ENCODE measurements at regions not wholly inside any gene's neighbourhood (a gene's known extent, or its start where the extent isn't known, plus 50 kb on each side); places are given as distances from the start of the nearest gene placed in this dataset.
"Not testable (repeated sequence)": the region's sequence is repeated elsewhere in the genome, so short reads cannot be mapped to it uniquely, and the experiment has no call there.

- Histone ChIP-seq H3K9me3 (replicated peaks in 1 of 2; ENCODE audit: control insufficient read depth in 2 of 2, insufficient read depth in 1 of 2, low read depth in 1 of 2, low read length in 2 of 2) (no peaks in the 10 kb centered on the region), H3K14ac (ENCODE audit: low read length) (no peak overlapping the region), H3K4me2 (ENCODE audit: insufficient read depth, low read length, poor library complexity, severe bottlenecking) (no peak overlapping the region), H3K4me3 (ENCODE audit: low read length in 2 of 2) (no peak overlapping the region), H3K79me1 (ENCODE audit: low read depth, low read length) (no peaks in the 10 kb centered on the region), H3K27me3 (ENCODE audit: control insufficient read depth in 3 of 3, insufficient read depth in 3 of 3, low read depth in 1 of 3, low read length in 3 of 3) (no peaks in the 10 kb centered on the region), H3K36me3 (replicated peaks in 1 of 2; ENCODE audit: control insufficient read depth in 2 of 2, insufficient read depth in 2 of 2, low read length in 2 of 2) (no peaks in the 10 kb centered on the region), H2AK5ac (ENCODE audit: low read depth, low read length) (no peak overlapping the region), H2BK12ac (ENCODE audit: low read length) (no peak overlapping the region), H4K8ac (ENCODE audit: low read depth, low read length) (no peak overlapping the region), H3K4ac (ENCODE audit: low read length) (no peak overlapping the region), H3K4me1 (ENCODE audit: control insufficient read depth in 2 of 2, insufficient read depth in 1 of 2, low read depth in 1 of 2, low read length in 2 of 2) (peaks cover 3 to 4% of the 10 kb centered on the region in 2 donors), H2BK5ac (ENCODE audit: low read length) (no peak overlapping the region), H3K27ac (replicated peaks; ENCODE audit: low read length) (peak overlapping the region; percentile 48), H2BK15ac (ENCODE audit: low read length) (no peak overlapping the region), H2BK120ac (ENCODE audit: low read depth, low read length) (no peak overlapping the region), H3K23ac (ENCODE audit: low read depth, low read length, poor library complexity) (no peak overlapping the region), H3K9ac (ENCODE audit: low read depth, low read length, poor library complexity) (no peak overlapping the region), H4K91ac (ENCODE audit: low read depth, low read length, poor library complexity) (no peak overlapping the region), H2AFZ (ENCODE audit: low read length) (no peak overlapping the region), H3K18ac (ENCODE audit: low read length) (no peak overlapping the region)
- DNase-seq (ENCODE audit: low spot score) = peak; percentile 17
- no CpG with 5 or more reads among the region's 2 CpGs for WGBS, 2 donors (ENCODE audit: extremely low coverage in 2 of 2, insufficient read length in 2 of 2, insufficient replicate concordance in 1 of 2)
Measured at GRCh38 chr4:97317671-97318070, 825.6 kb downstream of the STPG2 start.

- not testable (repeated sequence) for H3K9me3 ChIP-seq (replicated peaks in 1 of 2; ENCODE audit: control insufficient read depth in 2 of 2, insufficient read depth in 1 of 2, low read depth in 1 of 2, low read length in 2 of 2); H3K27ac ChIP-seq (replicated peaks; ENCODE audit: low read length); H3K4ac ChIP-seq (ENCODE audit: low read length); H2BK5ac ChIP-seq (ENCODE audit: low read length); H2AK5ac ChIP-seq (ENCODE audit: low read depth, low read length); H3K14ac ChIP-seq (ENCODE audit: low read length); H3K79me1 ChIP-seq (ENCODE audit: low read depth, low read length); DNase-seq (ENCODE audit: low spot score); H4K8ac ChIP-seq (ENCODE audit: low read depth, low read length); H3K23ac ChIP-seq (ENCODE audit: low read depth, low read length, poor library complexity); H2BK12ac ChIP-seq (ENCODE audit: low read length); H3K4me3 ChIP-seq (ENCODE audit: low read length in 2 of 2); H2BK120ac ChIP-seq (ENCODE audit: low read depth, low read length); H3K9ac ChIP-seq (ENCODE audit: low read depth, low read length, poor library complexity); H4K91ac ChIP-seq (ENCODE audit: low read depth, low read length, poor library complexity); H3K4me2 ChIP-seq (ENCODE audit: insufficient read depth, low read length, poor library complexity, severe bottlenecking); H3K27me3 ChIP-seq (ENCODE audit: control insufficient read depth in 3 of 3, insufficient read depth in 3 of 3, low read depth in 1 of 3, low read length in 3 of 3); H3K18ac ChIP-seq (ENCODE audit: low read length); H3K36me3 ChIP-seq (replicated peaks in 1 of 2; ENCODE audit: control insufficient read depth in 2 of 2, insufficient read depth in 2 of 2, low read length in 2 of 2); H2AFZ ChIP-seq (ENCODE audit: low read length); H2BK15ac ChIP-seq (ENCODE audit: low read length); H3K4me1 ChIP-seq (ENCODE audit: control insufficient read depth in 2 of 2, insufficient read depth in 1 of 2, low read depth in 1 of 2, low read length in 2 of 2)
- no CpG with 5 or more reads among the region's 1 CpG for WGBS, 2 donors (ENCODE audit: extremely low coverage in 2 of 2, insufficient read length in 2 of 2, insufficient replicate concordance in 1 of 2)
Measured at GRCh38 chr4:97325751-97326150, 817.5 kb downstream of the STPG2 start.

GRCh38 chr4:97330917-97331316, 812.4 kb downstream of the STPG2 start:
- Histone ChIP-seq H2AK5ac (ENCODE audit: low read depth, low read length) (no peak overlapping the region), H3K4me3 (ENCODE audit: low read length in 2 of 2) (no peak overlapping the region), H3K4me2 (ENCODE audit: insufficient read depth, low read length, poor library complexity, severe bottlenecking) (no peak overlapping the region), H4K91ac (ENCODE audit: low read depth, low read length, poor library complexity) (no peak overlapping the region), H3K4me1 (ENCODE audit: control insufficient read depth in 2 of 2, insufficient read depth in 1 of 2, low read depth in 1 of 2, low read length in 2 of 2) (peaks cover 0 to 2% of the 10 kb centered on the region in 2 donors), H3K9ac (ENCODE audit: low read depth, low read length, poor library complexity) (no peak overlapping the region), H3K79me1 (ENCODE audit: low read depth, low read length) (no peaks in the 10 kb centered on the region), H3K23ac (ENCODE audit: low read depth, low read length, poor library complexity) (no peak overlapping the region), H3K9me3 (replicated peaks in 1 of 2; ENCODE audit: control insufficient read depth in 2 of 2, insufficient read depth in 1 of 2, low read depth in 1 of 2, low read length in 2 of 2) (no peaks in the 10 kb centered on the region), H3K27me3 (ENCODE audit: control insufficient read depth in 3 of 3, insufficient read depth in 3 of 3, low read depth in 1 of 3, low read length in 3 of 3) (no peaks in the 10 kb centered on the region), H2BK5ac (ENCODE audit: low read length) (no peak overlapping the region), H3K14ac (ENCODE audit: low read length) (no peak overlapping the region), H2AFZ (ENCODE audit: low read length) (no peak overlapping the region), H3K18ac (ENCODE audit: low read length) (no peak overlapping the region), H3K36me3 (replicated peaks in 1 of 2; ENCODE audit: control insufficient read depth in 2 of 2, insufficient read depth in 2 of 2, low read length in 2 of 2) (no peaks in the 10 kb centered on the region), H4K8ac (ENCODE audit: low read depth, low read length) (no peak overlapping the region), H2BK15ac (ENCODE audit: low read length) (no peak overlapping the region), H3K27ac (replicated peaks; ENCODE audit: low read length) (no peak overlapping the region), H2BK120ac (ENCODE audit: low read depth, low read length) (no peak overlapping the region), H2BK12ac (ENCODE audit: low read length) (no peak overlapping the region), H3K4ac (ENCODE audit: low read length) (no peak overlapping the region)
- no CpG with 5 or more reads among the region's 1 CpG for WGBS, 2 donors (ENCODE audit: extremely low coverage in 2 of 2, insufficient read length in 2 of 2, insufficient replicate concordance in 1 of 2)
- DNase-seq (ENCODE audit: low spot score) = no peak

- Histone ChIP-seq H3K36me3 (replicated peaks in 1 of 2; ENCODE audit: control insufficient read depth in 2 of 2, insufficient read depth in 2 of 2, low read length in 2 of 2) (no peaks in the 10 kb centered on the region), H2AFZ (ENCODE audit: low read length) (no peak overlapping the region), H3K4me3 (ENCODE audit: low read length in 2 of 2) (no peak overlapping the region), H3K14ac (ENCODE audit: low read length) (no peak overlapping the region), H4K91ac (ENCODE audit: low read depth, low read length, poor library complexity) (no peak overlapping the region), H3K4ac (ENCODE audit: low read length) (no peak overlapping the region), H2BK120ac (ENCODE audit: low read depth, low read length) (no peak overlapping the region), H2BK12ac (ENCODE audit: low read length) (no peak overlapping the region), H3K27ac (replicated peaks; ENCODE audit: low read length) (no peak overlapping the region), H2AK5ac (ENCODE audit: low read depth, low read length) (no peak overlapping the region), H3K23ac (ENCODE audit: low read depth, low read length, poor library complexity) (no peak overlapping the region), H3K18ac (ENCODE audit: low read length) (no peak overlapping the region), H3K27me3 (ENCODE audit: control insufficient read depth in 3 of 3, insufficient read depth in 3 of 3, low read depth in 1 of 3, low read length in 3 of 3) (no peaks in the 10 kb centered on the region), H4K8ac (ENCODE audit: low read depth, low read length) (no peak overlapping the region), H3K4me1 (ENCODE audit: control insufficient read depth in 2 of 2, insufficient read depth in 1 of 2, low read depth in 1 of 2, low read length in 2 of 2) (no peaks in the 10 kb centered on the region), H3K9me3 (replicated peaks in 1 of 2; ENCODE audit: control insufficient read depth in 2 of 2, insufficient read depth in 1 of 2, low read depth in 1 of 2, low read length in 2 of 2) (peaks cover 3% of the 10 kb centered on the region in 2 donors), H3K9ac (ENCODE audit: low read depth, low read length, poor library complexity) (no peak overlapping the region), H2BK15ac (ENCODE audit: low read length) (no peak overlapping the region), H3K79me1 (ENCODE audit: low read depth, low read length) (no peaks in the 10 kb centered on the region), H3K4me2 (ENCODE audit: insufficient read depth, low read length, poor library complexity, severe bottlenecking) (no peak overlapping the region), H2BK5ac (ENCODE audit: low read length) (no peak overlapping the region)
- no peak for DNase-seq (ENCODE audit: low spot score)
- no CpG with 5 or more reads among the region's 2 CpGs for WGBS, 2 donors (ENCODE audit: extremely low coverage in 2 of 2, insufficient read length in 2 of 2, insufficient replicate concordance in 1 of 2)
Measured at GRCh38 chr4:97334348-97334747, 808.9 kb downstream of the STPG2 start.
